Mesendoderm (in vitro differentiated cells): ENCODE measurements at regions not wholly inside any gene's neighbourhood (a gene's known extent, or its start where the extent isn't known, plus 50 kb on each side); places are given as distances from the start of the nearest gene placed in this dataset.

Experiments used
- DNase-seq: peaks from one replicate; pipeline ENCODE4 v3.0.0; 2013
- H2AK5ac ChIP-seq: 2 replicates; pipeline ENCODE4 v1.6.1; 2013; ENCODE audit warnings: low read length, inconsistent platforms
- H2BK120ac ChIP-seq: 2 replicates; pipeline ENCODE4 v1.6.1; 2013; ENCODE audit warnings: low read depth, mild to moderate bottlenecking, low read length, moderate library complexity, mixed read lengths
- H2BK15ac ChIP-seq: replicated peaks from 2 replicates; pipeline ENCODE4 v1.6.1; 2013; ENCODE audit warnings: low read depth, mild to moderate bottlenecking, moderate library complexity
- H2BK5ac ChIP-seq: 2 replicates; pipeline ENCODE4 v1.6.1; 2013; ENCODE audit warnings: low read length, inconsistent platforms
- H3K18ac ChIP-seq: 2 replicates; pipeline ENCODE4 v1.6.1; 2013; ENCODE audit warnings: mild to moderate bottlenecking, low read length, mixed read lengths
- H3K23ac ChIP-seq: one replicate; pipeline ENCODE4 v1.6.1; 2013; ENCODE audit warnings: low read length
- H3K27ac ChIP-seq: 2 replicates; pipeline ENCODE4 v1.5.1; 2013; ENCODE audit warnings: low read depth, mild to moderate bottlenecking, inconsistent platforms, low read length, moderate library complexity
- H3K27me3 ChIP-seq: 2 replicates; pipeline ENCODE4 v1.6.1; 2013; ENCODE audit warnings: low read length, control low read depth, mild to moderate bottlenecking, inconsistent platforms; ENCODE audit not compliant: insufficient read depth, poor library complexity
- H3K36me3 ChIP-seq: 2 replicates; pipeline ENCODE4 v1.6.1; 2013; ENCODE audit warnings: low read length, inconsistent platforms; ENCODE audit not compliant: control insufficient read depth, insufficient read depth
- H3K4ac ChIP-seq: one replicate; pipeline ENCODE4 v1.6.1; 2013; ENCODE audit warnings: low read depth, mild to moderate bottlenecking, low read length, moderate library complexity
- H3K4me1 ChIP-seq: 2 replicates; pipeline ENCODE4 v1.6.1; 2013; ENCODE audit warnings: low read depth, low read length, inconsistent platforms; ENCODE audit not compliant: control insufficient read depth
- H3K4me2 ChIP-seq: 2 replicates; pipeline ENCODE4 v1.6.1; 2013; ENCODE audit warnings: low read length
- H3K4me3 ChIP-seq: 2 replicates; pipeline ENCODE4 v1.5.1; 2013; ENCODE audit warnings: mild to moderate bottlenecking, low read length
- H3K56ac ChIP-seq: one replicate; pipeline ENCODE4 v1.6.1; 2013; ENCODE audit warnings: low read length
- H3K79me1 ChIP-seq: 2 replicates; pipeline ENCODE4 v1.6.1; 2013; ENCODE audit warnings: low read length, inconsistent platforms
- H3K79me2 ChIP-seq: 2 replicates; pipeline ENCODE4 v1.6.1; 2013; ENCODE audit warnings: mild to moderate bottlenecking, low read length; ENCODE audit not compliant: control insufficient read depth, insufficient read depth
- H3K9ac ChIP-seq: 2 replicates; pipeline ENCODE4 v1.6.1; 2013; ENCODE audit warnings: low read length, inconsistent platforms
- H4K5ac ChIP-seq: one replicate; pipeline ENCODE4 v1.6.1; 2013; ENCODE audit warnings: low read length
- H4K8ac ChIP-seq: one replicate; pipeline ENCODE4 v1.6.1; 2013; ENCODE audit warnings: low read depth, mild to moderate bottlenecking, control low read depth, low read length, moderate library complexity
- WGBS: extraction: QIAGEN DNeasy Blood & Tissue Kit; methylation state at CpG from one replicate; pipeline ENCODE4 v1.1.7; 2013; ENCODE audit warnings: low lambda C conversion rate, missing lambda C conversion rate; ENCODE audit not compliant: insufficient coverage; ENCODE audit errors: extremely low coverage; 5-methylcytosine and 5-hydroxymethylcytosine counted together

GRCh38 chr15:29570948-29571791, 251.1 kb downstream of the TJP1 start:
- Histone ChIP-seq H4K5ac (no peak overlapping the region), H2BK120ac (no peak overlapping the region), H3K56ac (peak overlapping the region; percentile 67), H3K23ac (no peak overlapping the region), H3K79me1 (no peaks in the 10 kb centered on the region), H3K4me2 (peak overlapping the region; percentile 66), H3K4me3 (no peak overlapping the region), H3K4me1 (peaks cover 2% of the 10 kb centered on the region), H2BK5ac (no peak overlapping the region), H3K4ac (no peak overlapping the region), H2BK15ac (no peak overlapping the region), H2AK5ac (no peak overlapping the region), H3K36me3 (no peaks in the 10 kb centered on the region), H3K79me2 (no peaks in the 10 kb centered on the region), H3K18ac (no peak overlapping the region), H4K8ac (no peak overlapping the region), H3K27ac (no peak overlapping the region), H3K27me3 (peaks cover 10% of the 10 kb centered on the region), H3K9ac (peak overlapping the region; percentile 29)
- DNase-seq: peak; percentile 77
- WGBS: no CpG with 5 or more reads among the region's 85 CpGs

- Histone ChIP-seq H3K36me3 (no peaks in the 10 kb centered on the region), H3K4me1 (peaks cover 2% of the 10 kb centered on the region), H4K8ac (no peak overlapping the region), H3K23ac (no peak overlapping the region), H3K4ac (no peak overlapping the region), H2BK120ac (no peak overlapping the region), H3K18ac (peak overlapping the region; percentile 44), H3K79me1 (no peaks in the 10 kb centered on the region), H3K4me2 (peak overlapping the region; percentile 80), H3K4me3 (peak overlapping the region; percentile 19), H3K27me3 (peaks cover 10% of the 10 kb centered on the region), H3K9ac (peak overlapping the region; percentile 72), H2BK5ac (no peak overlapping the region), H2BK15ac (no peak overlapping the region), H3K79me2 (no peaks in the 10 kb centered on the region), H4K5ac (no peak overlapping the region), H3K27ac (no peak overlapping the region), H2AK5ac (no peak overlapping the region), H3K56ac (peak overlapping the region; percentile 76)
- peak; percentile 54 for DNase-seq
- no CpG with 5 or more reads among the region's 135 CpGs for WGBS
Observed at GRCh38 chr15:29570121-29570947, 251.9 kb downstream of the TJP1 start.

GRCh38 chr15:29569533-29570092, 252.7 kb downstream of the TJP1 start:
- Histone ChIP-seq H4K8ac (no peak overlapping the region), H3K23ac (no peak overlapping the region), H3K4me2 (peak overlapping the region; percentile 28), H3K4me3 (no peak overlapping the region), H3K56ac (no peak overlapping the region), H2BK5ac (no peak overlapping the region), H4K5ac (no peak overlapping the region), H3K4me1 (peaks cover 2% of the 10 kb centered on the region), H2BK15ac (no peak overlapping the region), H3K9ac (no peak overlapping the region), H3K18ac (no peak overlapping the region), H2AK5ac (no peak overlapping the region), H3K36me3 (no peaks in the 10 kb centered on the region), H3K79me2 (no peaks in the 10 kb centered on the region), H3K4ac (no peak overlapping the region), H2BK120ac (no peak overlapping the region), H3K27me3 (peaks cover 10% of the 10 kb centered on the region), H3K79me1 (no peaks in the 10 kb centered on the region), H3K27ac (no peak overlapping the region)
- no CpG with 5 or more reads among the region's 37 CpGs for WGBS
- DNase-seq: peak; percentile 18

GRCh38 chr15:29568840-29569532, 253.3 kb downstream of the TJP1 start:
- H3K4ac ChIP-seq: no peak overlapping the region
- H4K8ac ChIP-seq: no peak overlapping the region
- no peak overlapping the region for H2BK120ac ChIP-seq
- no peaks in the 10 kb centered on the region for H3K79me2 ChIP-seq
- no peak overlapping the region for H2AK5ac ChIP-seq
- no peak overlapping the region for H3K4me3 ChIP-seq
- H3K79me1 ChIP-seq: no peaks in the 10 kb centered on the region
- H3K4me1 ChIP-seq: peaks cover 2% of the 10 kb centered on the region
- H3K36me3 ChIP-seq: no peaks in the 10 kb centered on the region
- peak; percentile 66 for DNase-seq
- H4K5ac ChIP-seq: no peak overlapping the region
- no peak overlapping the region for H3K9ac ChIP-seq
- H3K27ac ChIP-seq: no peak overlapping the region
- H2BK5ac ChIP-seq: no peak overlapping the region
- no peak overlapping the region for H2BK15ac ChIP-seq
- no peak overlapping the region for H3K23ac ChIP-seq
- H3K18ac ChIP-seq: no peak overlapping the region
- H3K4me2 ChIP-seq: no peak overlapping the region
- no CpG with 5 or more reads among the region's 9 CpGs for WGBS
- no peak overlapping the region for H3K56ac ChIP-seq
- peaks cover 10% of the 10 kb centered on the region for H3K27me3 ChIP-seq

DNA sequence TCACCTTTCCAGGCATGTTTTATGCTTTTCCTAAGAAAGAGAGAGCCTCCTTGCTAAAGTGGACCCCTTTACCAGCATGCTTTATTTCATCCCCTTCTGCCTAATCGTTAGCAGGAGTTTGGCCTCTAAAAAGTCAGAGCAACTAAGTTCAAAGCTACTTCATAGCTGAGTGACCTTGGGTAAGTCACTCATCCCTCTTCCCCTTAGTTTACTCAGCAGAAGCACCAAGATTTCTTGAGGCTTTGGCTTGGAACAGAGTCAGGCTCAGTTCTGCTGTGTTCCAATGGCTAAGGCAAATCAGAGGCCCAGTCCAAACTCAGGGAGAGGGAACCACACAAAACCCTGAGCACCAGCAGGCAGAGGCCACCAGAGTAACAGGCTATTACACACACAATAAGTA, 254.9 kb downstream of the TJP1 start:
- Histone ChIP-seq H4K5ac (no peak overlapping the region), H3K4me2 (no peak overlapping the region), H3K4me3 (no peak overlapping the region), H2AK5ac (no peak overlapping the region), H3K4ac (no peak overlapping the region), H3K18ac (no peak overlapping the region), H3K27ac (no peak overlapping the region), H3K79me1 (no peaks in the 10 kb centered on the region), H3K36me3 (no peaks in the 10 kb centered on the region), H3K23ac (no peak overlapping the region), H3K27me3 (peaks cover 8% of the 10 kb centered on the region), H3K4me1 (peaks cover 2% of the 10 kb centered on the region), H3K56ac (no peak overlapping the region), H2BK120ac (no peak overlapping the region), H2BK5ac (no peak overlapping the region), H4K8ac (no peak overlapping the region), H3K79me2 (no peaks in the 10 kb centered on the region), H2BK15ac (no peak overlapping the region), H3K9ac (no peak overlapping the region)
- no CpG with 5 or more reads among the region's 1 CpG for WGBS
- no peak for DNase-seq
